ENCODE measurements at regions not wholly inside any gene's neighbourhood (a gene's known extent, or its start where the extent isn't known, plus 50 kb on each side); places are given as distances from the start of the nearest gene placed in this dataset.

DNA sequence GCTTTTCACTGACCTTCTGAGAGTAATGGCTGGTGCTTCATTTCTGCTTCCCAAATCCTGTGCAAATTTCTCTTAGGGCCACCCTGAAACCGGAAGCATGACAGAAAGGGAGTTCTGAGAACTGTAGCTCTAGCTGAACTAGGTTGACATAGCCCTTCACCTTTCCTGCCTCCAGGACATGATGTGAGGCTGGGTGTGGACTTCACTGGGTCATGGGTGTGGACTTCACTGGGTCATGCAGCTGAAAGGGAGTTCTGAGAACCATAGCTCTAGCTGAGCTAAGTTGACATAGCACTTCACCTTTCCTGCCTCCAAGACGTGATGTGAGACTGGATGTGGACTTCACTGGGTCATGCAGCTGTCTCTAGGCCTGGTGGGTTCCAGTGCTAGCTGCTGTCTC, 54.3 kb upstream of the NLRP1 start:
- TF ChIP-seq, protein P1, sequence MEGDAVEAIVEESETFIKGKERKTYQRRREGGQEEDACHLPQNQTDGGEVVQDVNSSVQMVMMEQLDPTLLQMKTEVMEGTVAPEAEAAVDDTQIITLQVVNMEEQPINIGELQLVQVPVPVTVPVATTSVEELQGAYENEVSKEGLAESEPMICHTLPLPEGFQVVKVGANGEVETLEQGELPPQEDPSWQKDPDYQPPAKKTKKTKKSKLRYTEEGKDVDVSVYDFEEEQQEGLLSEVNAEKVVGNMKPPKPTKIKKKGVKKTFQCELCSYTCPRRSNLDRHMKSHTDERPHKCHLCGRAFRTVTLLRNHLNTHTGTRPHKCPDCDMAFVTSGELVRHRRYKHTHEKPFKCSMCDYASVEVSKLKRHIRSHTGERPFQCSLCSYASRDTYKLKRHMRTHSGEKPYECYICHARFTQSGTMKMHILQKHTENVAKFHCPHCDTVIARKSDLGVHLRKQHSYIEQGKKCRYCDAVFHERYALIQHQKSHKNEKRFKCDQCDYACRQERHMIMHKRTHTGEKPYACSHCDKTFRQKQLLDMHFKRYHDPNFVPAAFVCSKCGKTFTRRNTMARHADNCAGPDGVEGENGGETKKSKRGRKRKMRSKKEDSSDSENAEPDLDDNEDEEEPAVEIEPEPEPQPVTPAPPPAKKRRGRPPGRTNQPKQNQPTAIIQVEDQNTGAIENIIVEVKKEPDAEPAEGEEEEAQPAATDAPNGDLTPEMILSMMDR (IDR thresholded peaks at IDR 0.05; ENCODE audit: low read length) = no peak
- TF ChIP-seq EZH2 (optimal IDR thresholded peaks at IDR 0.05; ENCODE audit: low read depth, low read length) = no peak
